ENCODE measurements at regions not wholly inside any gene's neighbourhood (a gene's known extent, or its start where the extent isn't known, plus 50 kb on each side); places are given as distances from the start of the nearest gene placed in this dataset.

DNA sequence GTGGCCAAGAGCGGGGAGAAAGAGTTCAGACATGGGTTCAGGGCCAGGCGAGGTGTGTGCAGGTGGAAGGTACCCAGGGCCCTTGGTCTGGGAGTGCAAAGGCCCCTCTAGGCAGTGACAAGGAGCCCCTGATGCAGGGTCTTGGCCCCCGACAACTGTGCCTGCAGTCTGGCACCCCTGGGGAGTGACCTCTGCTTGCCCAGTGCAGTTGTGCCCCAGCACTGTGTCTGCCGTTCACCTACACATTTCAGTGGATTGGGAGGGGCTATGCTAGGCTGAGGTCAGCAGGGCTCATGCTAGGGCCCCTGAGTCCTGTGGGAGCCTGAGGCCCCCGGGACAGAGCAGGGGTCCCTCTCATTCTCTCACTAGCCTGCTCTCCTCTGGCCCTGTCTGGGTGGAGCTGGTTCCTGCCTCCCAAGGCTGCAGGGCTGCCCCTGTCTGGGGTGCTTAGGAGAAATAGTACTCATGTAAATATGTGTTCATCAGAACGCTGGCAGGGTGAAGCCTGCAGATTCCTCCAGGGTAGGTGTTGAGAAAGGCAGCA lies 550.4 kb downstream of the TCERG1L start:
- DNase-seq (ENCODE audit: low spot score) (no peak), FAIRE-seq (no peak)

DNA sequence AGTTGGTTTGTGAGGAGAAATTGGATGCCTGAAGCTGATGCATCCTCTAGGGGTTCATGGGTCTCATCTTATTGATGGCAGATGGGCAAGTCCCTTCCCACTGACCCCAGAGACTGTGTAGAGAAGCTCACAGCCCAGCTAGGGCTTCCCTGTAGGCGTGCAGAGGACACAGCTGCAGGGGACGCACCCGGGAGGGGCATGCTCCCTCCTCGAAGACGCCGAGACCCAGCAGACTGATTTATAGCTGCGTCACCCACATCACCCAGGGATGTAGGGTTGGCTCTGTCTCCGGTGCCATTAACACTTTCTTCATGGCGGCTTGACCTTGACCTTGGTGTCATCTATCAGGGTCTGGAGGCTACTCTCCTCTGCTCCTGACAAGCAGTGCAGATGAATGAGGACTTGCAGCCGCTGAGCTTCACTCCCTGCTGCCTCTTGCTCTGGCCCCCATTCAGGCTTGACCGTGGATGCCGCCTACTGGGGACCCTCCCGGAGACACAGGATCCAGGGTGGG lies 549.7 kb downstream of the TCERG1L start:
- no peak for DNase-seq (ENCODE audit: low spot score)
- no peak for FAIRE-seq

DNA sequence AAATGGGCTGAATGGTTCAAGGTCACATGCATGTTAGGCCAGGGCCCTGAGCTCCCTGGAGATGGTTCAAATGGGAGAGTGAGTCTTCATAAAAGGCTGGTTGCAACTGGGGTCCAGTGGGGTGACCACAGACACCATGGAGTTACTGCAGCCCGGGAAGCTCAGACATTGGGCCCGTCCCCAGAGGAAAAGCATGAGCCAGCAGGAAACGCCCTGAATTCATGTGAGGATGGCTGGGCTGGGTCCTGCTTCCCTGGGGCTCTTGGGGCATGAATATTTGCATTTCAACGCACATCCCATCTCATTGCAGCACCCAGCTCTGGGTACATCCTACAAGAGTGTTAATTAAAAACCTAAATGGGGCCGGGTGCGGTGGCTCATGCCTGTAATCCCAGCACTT lies 549.0 kb downstream of the TCERG1L start:
- FAIRE-seq: no peak
- no peak for DNase-seq (ENCODE audit: low spot score)

DNA sequence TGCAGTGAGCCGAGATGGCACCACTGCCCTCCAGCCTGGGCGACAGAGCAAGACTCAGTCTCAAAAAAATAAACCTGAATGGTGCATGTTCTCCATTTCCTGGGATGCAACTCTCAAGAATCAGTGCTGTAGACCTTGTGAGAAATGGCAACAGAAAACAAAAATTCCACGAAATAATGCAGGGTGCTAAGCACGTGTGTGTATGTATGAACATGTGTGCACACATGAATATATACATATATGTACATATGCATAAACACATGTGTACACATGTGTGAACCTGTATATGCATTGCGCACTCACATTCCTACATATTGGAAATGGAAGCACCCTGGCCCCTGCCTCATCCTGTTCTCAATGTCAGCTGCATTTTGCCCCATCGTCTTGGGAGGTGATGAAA lies 548.5 kb downstream of the TCERG1L start:
- FAIRE-seq (no peak), DNase-seq (ENCODE audit: low spot score) (no peak)

DNA sequence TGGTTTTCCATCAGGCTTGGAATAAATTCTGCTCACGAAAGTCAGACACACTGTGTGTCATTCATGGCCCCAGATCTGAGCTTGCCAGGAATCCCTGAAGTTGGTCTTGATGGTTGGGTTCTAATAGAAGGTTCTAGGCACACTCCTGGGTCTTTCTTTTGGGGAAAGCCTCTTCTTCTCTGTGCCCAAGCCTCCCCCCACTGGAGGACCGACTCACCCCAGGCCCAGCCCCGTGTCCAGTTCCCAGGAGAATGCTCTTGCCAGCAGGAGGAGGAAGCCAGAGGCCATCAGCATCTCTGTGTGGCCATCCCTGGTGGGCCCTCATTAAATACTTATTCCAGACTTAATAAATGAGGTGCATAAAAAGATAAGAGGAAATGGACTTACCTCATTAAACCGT lies 548.0 kb downstream of the TCERG1L start:
- DNase-seq (ENCODE audit: low spot score): no peak
- FAIRE-seq: no peak

DNA sequence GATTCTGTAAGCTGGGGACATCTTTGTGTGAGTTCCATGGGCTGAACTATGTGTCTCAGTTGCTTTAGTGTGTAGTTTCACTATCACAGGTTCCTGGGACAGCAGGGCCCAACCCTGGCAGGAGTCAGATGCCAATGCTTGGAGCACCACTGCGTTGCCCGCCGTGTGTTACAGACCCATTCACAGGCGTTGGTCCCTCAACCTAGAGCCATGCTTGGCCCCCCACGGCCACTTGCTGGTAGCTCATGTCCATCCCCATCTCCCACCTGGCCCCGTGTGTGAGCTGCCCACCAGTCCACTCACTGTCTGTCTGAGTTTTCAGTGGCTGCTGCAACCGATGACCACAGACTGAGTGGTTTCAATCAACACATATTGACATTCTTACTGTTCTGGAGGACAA lies 546.9 kb downstream of the TCERG1L start:
- no peak for DNase-seq (ENCODE audit: low spot score)
- no peak for FAIRE-seq

DNA sequence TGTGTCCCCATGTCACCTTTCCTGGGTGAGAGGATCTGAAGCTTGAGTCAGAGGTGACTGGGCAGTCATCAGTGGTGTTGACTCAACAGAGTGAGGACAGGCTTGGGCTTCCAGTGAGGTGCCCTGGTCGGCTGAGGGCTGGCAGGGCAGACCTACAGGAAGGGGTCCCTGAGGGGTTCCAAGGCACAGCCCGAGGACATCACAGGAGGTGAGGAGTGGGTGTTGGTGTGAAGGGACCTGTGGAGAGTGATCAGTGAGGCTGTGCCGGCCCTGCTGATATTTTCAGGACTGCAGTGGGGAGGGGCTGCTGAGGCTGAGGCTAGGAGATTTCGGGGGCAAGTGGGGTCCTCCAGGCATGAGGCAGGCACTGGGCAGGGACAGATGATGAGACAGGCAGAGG lies 545.5 kb downstream of the TCERG1L start:
- DNase-seq (ENCODE audit: low spot score) (no peak), FAIRE-seq (no peak)

DNA sequence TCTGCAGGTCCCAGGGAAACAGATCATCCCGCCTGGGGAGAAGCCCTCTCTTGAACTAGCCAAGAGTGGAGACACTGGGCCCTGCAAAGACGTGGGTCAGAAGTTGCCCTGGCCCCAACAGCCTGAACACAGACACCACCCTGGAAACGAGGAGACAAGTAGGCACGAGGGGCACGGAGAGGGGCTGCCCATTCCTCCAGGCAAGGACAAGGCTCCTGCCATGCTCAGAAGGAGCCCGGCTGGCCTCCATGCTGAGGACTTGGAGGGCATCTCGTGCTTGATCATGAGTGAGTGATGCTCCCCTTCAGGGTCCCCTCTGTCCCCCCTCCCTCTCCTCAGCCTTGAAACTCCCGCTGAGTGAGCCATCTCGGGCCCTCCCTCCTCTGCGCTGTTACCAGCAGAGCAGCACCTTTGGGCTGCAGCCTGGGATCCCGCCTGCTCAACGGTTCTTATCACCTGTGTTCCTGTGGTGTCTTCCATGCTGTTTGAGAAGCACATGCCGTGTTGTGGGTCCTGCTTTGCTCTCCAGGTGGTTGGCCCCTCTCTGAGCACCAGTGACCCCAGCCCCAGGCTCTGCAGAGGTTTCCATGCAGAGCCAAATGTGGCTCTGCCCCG lies 544.3 kb downstream of the TCERG1L start:
- DNase-seq (ENCODE audit: low spot score) (no peak), FAIRE-seq (no peak)

DNA sequence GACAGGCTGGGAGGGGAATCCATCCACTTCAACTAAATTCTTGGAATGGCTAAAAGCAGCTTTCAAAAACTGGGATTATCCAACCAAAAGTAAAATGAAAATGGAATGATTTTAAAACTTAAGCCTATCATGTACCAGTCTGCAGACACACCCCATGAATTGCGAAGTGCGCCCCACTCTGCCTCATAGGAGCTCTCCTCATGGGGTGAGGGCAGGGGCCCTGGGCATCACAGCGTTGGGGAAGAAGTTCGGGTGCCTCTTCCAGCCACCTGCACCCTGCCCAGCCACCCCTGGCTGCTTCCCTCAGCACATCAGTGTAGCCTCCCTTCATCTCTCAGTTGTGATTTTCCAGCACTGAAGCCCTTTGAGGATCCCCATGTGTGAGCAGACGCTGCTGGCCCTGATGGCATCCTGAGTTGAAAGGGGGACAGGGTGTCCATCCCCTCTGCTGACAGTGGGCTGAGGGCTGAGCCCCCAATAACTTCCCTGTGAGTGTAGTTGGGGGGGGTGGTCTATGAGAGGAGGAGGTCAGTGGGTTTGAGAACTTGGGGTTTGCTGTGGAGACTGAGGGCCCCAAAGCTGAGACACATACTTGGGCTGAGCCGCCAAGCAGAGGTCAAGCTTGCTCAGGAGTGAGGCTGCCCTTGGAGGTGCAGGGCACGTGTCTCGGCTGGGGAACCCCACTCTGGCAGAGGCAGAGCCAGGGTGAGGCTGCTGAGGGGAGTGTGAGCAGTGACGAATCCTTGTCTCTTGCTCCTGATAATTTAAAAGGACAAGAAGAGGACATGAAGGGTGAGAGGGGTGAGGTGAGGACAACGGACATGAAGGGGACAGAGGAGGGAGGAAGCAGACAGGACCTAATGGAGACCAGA lies 542.1 kb downstream of the TCERG1L start:
- DNase-seq (ENCODE audit: low spot score) (no peak), FAIRE-seq (no peak)

DNA sequence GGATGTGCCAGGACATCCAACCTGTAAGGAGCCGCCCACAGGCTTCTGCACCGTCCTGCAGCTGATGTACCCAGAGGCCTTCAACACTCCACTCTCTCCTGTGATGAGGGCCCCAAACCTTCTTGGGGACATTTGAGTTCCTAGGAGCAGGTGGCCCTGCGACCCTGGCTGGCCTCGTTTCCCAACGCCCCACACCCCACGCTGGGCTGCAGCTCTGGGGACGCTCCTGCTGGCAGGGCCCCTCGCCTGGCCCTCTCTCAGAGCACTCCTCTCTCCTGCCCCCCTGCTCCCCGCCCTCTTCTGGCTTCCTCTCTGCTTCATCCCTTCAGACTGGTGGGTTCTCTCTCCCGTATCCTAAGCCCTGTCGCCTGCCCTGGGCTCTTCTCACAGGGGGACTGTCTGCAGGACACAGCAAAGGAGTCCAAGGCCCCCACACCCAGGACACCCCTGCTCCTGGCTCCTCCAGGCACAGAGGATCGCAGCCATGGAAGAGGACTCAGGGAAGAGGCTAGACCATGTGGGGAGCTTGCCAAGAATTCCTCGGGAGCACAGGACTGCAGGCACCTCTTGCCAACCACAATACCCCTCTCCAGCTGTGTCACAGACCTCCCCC lies 541.4 kb downstream of the TCERG1L start:
- no peak for DNase-seq (ENCODE audit: low spot score)
- FAIRE-seq: no peak

DNA sequence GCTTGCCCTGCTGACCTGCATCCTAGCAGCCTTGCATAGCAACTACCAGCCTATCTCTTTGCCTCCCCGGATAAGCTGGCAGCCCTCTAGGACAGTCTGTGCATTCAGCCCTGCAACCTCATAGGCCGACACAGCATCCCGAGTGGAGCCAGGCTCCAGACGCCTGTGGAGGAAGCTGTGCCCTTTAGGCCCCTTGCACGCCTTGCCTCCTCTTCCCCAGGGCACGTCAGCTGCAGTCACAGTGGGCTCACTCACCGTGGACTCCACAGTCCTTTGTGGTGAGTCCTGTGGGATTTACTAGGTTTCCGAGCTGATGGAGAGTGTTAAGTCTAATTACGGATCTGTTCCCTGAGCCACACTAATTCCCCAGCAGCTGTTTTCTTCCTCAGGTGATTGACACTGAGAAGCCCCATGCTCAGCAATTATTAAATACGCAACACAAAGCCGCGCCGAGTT lies 540.0 kb downstream of the TCERG1L start:
- DNase-seq (ENCODE audit: low spot score): no peak
- no peak for FAIRE-seq

DNA sequence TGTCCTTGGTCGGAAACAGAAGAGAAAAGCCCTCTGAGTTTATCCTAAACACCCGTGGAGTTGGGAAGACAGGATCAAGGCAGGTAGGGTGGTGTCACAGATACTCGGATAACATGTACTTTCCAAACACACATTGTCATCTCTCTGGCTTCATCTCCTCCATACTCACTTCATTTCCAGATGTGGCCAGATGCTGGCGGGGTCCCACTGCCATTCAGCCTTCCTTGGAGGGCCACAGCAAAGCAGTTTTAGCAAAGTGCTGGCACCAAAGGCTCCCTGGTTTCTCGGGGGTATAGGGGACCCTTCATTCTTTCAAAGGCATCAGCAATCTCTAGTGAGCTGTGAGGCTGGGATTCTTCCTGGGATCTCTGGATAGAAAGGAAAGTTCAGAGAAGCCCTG lies 539.5 kb downstream of the TCERG1L start:
- no peak for DNase-seq (ENCODE audit: low spot score)
- FAIRE-seq: no peak

DNA sequence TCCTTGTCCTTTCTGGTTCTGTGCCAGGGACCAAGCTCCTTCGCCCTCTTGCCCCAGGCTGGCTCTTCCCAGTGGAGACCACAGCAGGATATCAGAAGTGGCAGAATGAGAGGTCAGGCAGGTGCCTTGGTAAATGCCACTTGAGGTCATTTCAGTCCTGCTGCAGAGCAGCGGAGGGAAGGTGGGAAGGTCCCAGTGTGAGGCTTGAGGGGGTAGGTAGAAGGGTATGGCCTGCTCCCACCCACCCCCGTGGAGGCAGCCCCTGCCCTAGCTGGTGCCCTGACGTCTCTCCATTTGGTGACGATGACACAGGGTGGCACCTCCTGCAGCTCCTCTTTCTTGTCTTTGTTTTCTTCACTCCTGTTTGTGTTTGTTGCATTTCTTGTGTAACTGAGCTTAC lies 538.8 kb downstream of the TCERG1L start:
- no peak for FAIRE-seq
- DNase-seq (ENCODE audit: low spot score): no peak

DNA sequence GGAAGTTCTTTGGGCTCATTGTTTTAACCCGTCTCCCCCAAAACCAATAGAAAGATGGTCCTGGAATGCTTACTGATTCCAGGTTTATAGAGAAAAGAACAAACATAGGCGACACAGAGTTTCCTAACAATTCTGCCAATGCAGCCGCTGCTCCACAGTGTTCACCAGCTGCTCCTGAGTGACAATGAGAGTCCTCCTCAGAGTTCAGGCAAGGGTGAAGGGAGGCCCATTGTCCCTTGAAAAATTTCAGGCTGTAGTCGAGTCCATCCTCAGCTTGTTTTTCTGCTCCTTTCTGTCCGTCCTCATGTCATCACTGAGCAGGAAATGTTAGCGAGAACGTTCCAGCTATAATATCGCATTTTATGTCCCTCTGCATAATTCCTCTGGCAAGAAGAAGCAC lies 537.6 kb downstream of the TCERG1L start:
- DNase-seq (ENCODE audit: low spot score) (no peak), FAIRE-seq (no peak)

DNA sequence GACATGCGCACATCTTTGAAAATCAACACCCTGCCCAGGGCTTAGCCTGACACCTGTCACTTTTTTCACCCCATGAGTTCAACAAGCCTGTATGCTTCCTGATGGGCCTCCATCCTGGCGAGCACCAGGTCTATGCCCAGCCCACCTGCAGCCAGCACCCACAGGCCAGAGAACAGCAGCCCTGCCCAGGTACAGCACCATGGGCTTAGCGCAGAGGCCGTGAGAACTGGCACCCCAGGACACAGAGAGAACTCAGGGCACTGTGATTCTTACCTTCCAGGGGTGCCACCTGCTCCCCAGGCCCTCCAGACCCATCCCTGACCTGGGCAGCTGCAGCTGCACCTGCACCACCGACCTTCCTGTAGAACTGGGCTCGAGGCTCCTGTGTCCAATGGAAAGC lies 536.6 kb downstream of the TCERG1L start:
- FAIRE-seq (no peak), DNase-seq (ENCODE audit: low spot score) (no peak)

DNA sequence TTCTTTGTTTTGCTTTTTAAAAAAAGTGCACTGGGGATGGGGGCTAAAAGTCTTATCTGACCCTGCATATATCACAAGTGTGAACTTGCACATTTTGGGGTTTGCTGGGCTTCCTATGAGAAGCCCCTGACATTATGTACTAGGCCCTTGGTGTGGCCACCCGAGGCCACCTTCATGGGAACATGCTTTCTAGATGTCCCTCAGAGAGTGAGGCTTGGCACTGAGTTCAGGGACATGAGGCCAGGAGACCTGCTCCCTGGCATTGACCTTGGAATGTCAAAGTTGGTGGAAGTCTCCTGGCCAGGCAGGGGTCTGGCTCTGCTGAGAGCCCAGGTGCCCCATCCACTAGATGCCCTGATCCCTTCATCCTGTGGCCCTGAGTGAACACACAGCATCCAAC lies 536.2 kb downstream of the TCERG1L start:
- DNase-seq (ENCODE audit: low spot score) (no peak), FAIRE-seq (no peak)

DNA sequence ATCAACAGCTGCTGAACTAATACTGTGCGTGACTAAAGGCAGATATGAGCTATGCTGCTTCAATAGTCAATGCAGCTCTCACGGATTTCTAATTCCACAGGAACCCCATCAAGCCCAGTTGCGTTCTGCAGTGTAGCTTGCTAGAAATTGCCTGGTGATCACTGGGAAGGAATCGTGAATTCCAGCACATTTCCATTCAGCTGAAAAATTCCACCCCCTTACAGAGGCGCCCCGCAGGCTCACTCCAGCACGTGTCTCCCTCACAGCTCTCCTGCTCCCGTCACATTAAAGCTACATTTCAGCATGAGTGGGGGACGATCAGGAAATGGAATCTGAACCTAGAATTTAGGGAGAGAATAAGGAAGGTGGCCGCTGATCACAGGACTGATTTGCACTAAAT lies 534.8 kb downstream of the TCERG1L start:
- no peak for FAIRE-seq

DNA sequence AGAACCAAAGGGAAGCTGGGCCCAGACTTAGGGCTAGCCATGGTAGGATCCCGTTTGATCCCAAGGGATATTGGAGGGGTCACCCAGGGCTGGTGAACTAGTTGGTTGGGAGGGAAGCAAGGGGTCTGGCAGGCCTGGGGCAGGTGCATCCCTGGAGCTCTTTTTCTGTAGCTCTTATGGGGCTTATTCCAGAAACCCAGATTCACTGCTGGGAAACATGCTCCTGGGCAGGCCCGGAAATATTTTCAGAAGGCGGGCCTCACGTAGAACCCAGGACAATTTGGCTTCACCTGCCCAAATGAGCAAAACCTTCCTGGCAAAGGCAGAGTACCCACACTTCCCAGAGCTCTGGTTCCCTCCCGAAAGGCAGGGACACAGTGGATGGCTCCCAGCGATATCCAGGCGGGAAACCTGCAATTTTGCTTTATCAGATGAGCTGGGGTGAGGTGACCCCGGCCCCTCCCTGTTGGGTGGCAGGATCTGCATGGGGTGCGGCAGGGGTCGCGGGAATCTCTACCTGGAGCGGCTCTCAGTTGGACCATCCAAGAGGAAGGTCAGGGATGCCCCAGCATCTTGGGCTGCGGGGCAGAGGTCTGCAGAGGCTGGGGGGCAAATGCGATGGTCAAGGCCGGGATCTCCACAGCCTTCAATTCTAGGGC lies 533.9 kb downstream of the TCERG1L start:
- FAIRE-seq: no peak
- no peak for DNase-seq (ENCODE audit: low spot score)

More for the DNA sequence above, 534.8 kb downstream of the TCERG1L start:
- DNase-seq (ENCODE audit: low spot score): no peak

DNA sequence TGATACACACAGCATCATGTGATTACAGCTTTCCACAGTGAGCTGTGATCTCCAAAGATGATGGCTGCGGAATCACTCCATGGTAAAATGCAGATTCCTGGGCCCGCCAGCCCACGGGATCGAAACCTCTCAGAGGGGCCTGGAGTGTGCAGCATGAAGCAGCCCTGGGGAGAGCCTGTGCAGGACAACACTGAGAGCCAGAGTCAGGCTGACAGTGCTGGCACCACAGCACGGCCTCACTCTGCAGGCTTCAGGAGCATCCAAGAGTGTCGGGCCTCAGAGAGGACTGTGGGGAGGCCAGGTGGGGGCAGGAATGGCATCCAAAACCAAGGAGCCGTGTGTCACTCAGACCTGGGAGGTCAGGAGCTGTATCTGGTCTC lies 533.4 kb downstream of the TCERG1L start:
- DNase-seq (ENCODE audit: low spot score) (no peak), FAIRE-seq (no peak)

DNA sequence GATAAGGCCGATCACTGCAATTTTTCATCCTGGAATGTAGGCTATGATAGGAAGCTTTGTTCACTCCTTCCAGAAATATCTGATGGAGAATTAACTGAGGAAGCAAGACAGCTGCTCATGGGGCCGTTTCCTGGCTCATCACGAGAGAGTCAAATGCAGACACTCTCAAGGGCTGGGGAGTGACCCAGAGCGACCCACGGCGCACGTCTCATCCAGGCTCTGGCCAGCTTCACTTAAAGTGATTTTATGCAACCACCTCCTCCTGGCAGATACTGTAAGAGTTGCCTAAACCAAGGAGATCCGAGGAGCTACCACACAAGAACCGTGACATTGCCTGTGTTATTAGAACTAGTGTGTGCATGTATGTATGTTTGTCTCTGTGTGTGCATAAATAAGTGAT lies 530.8 kb downstream of the TCERG1L start:
- FAIRE-seq: no peak
- DNase-seq (ENCODE audit: low spot score): no peak

DNA sequence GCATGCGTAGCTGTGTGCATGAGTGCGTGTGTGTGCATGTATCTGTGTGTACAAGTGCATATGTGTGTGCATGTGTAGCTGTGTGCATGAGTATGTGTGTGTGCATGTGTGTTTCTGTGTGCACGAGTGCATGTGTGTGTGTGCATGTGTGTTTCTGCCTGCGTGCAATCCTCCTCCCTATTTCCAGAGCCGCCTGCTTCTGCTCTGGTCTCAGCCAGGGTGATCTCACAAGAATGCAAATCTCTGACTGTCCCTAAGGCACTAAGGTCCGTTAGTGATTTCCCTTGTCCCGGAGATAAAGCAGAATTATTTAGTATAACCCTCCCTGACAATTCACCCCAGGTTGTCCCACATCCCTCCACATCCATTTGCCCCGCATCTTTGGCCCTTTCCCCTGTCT lies 530.3 kb downstream of the TCERG1L start:
- DNase-seq (ENCODE audit: low spot score) (no peak), FAIRE-seq (no peak)

DNA sequence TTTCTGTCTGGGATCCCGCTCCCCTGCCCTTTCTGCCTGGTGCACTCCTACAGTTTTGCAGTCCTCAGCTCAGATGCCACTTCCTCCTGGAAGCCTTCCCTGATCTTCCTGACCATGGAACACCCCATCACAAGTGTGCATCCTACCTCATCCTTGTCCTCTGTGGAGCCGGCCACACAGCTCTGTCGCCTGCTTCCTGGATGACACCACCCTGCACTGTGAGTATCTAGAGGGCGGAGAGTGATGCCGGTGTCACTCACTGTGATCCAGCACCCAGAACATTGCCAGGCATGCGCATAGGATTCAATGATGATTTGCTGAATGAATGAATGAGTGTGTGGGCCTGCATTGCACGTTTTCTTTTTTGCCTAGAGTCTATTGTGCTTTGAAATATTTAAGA lies 529.9 kb downstream of the TCERG1L start:
- no peak for DNase-seq (ENCODE audit: low spot score)
- no peak for FAIRE-seq
